GM13977 (cell line): ENCODE measurements at regions not wholly inside any gene's neighbourhood (a gene's known extent, or its start where the extent isn't known, plus 50 kb on each side); places are given as distances from the start of the nearest gene placed in this dataset.

Source experiments
- DNase-seq: peaks from one replicate; pipeline ENCODE4 v3.0.0; 2012; ENCODE audit warnings: low spot score
- CTCF ChIP-seq: IDR thresholded peaks from 2 replicates; pipeline ENCODE4 v1.5.1; 2012; ENCODE audit warnings: mild to moderate bottlenecking, control low read depth; ENCODE audit not compliant: insufficient read depth; ENCODE audit errors: extremely low read depth, missing control alignments
- in situ Hi-C: fragments of 300-500 bp; cut with MboI; formaldehyde crosslinking; loops from one replicate; pipeline ENCODE4 v1.12.0; 2022; ENCODE audit warnings: low sequenced_read_pairs, low pct_unique_long_range_greater_than_20kb, mixed read lengths, inconsistent platforms; ENCODE audit not compliant: unreplicated experiment

- TF ChIP-seq CTCF: no peak
- no peak for DNase-seq
- in situ Hi-C loops: no loop called here
Measured at GRCh38 chr12:16112612-16113560, 164.6 kb downstream of the SLC15A5 start.

GRCh38 chr12:16112130-16112529 is 165.4 kb downstream of the SLC15A5 start:
- no peak for DNase-seq
- TF ChIP-seq CTCF: no peak
- in situ Hi-C loops: no loop called here

GRCh38 chr12:16110596-16110995 is 166.9 kb downstream of the SLC15A5 start:
- TF ChIP-seq CTCF: no peak
- no peak for DNase-seq
- in situ Hi-C loops: no loop called here

- TF ChIP-seq CTCF: no peak
- in situ Hi-C loops: no loop called here
- no peak for DNase-seq
Measured at GRCh38 chr12:16103851-16104250, 173.6 kb downstream of the SLC15A5 start.

GRCh38 chr12:16100206-16100605 is 177.3 kb downstream of the SLC15A5 start:
- in situ Hi-C loops: no loop called here
- no peak for TF ChIP-seq CTCF
- DNase-seq: no peak

GRCh38 chr12:16096273-16096849 is 181.1 kb downstream of the SLC15A5 start:
- in situ Hi-C loops: no loop called here
- no peak for TF ChIP-seq CTCF
- DNase-seq: no peak
